Choroid plexus epithelial cell (primary cell): ENCODE measurements at regions not wholly inside any gene's neighbourhood (a gene's known extent, or its start where the extent isn't known, plus 50 kb on each side); places are given as distances from the start of the nearest gene placed in this dataset.
A peak's percentile ranks its signal among the peaks of the same experiment; 100 is the strongest.
"Not testable (repeated sequence)": the region's sequence is repeated elsewhere in the genome, so short reads cannot be mapped to it uniquely, and the experiment has no call there.

Experiments used
- DNase-seq: peaks from one replicate; pipeline ENCODE4 v3.0.0-alpha.2; 2010; ENCODE audit warnings: low read depth
- H3K4me3 ChIP-seq: 2 replicates; pipeline ENCODE4 v1.5.1; 2011; ENCODE audit warnings: low read depth, mild to moderate bottlenecking, control low read depth, low read length, moderate library complexity
- CTCF ChIP-seq: conservative IDR thresholded peaks from 2 replicates; pipeline ENCODE4 v1.5.1; 2011; ENCODE audit warnings: low read depth, mild to moderate bottlenecking, control low read depth, inconsistent platforms, low read length, moderate library complexity

DNA sequence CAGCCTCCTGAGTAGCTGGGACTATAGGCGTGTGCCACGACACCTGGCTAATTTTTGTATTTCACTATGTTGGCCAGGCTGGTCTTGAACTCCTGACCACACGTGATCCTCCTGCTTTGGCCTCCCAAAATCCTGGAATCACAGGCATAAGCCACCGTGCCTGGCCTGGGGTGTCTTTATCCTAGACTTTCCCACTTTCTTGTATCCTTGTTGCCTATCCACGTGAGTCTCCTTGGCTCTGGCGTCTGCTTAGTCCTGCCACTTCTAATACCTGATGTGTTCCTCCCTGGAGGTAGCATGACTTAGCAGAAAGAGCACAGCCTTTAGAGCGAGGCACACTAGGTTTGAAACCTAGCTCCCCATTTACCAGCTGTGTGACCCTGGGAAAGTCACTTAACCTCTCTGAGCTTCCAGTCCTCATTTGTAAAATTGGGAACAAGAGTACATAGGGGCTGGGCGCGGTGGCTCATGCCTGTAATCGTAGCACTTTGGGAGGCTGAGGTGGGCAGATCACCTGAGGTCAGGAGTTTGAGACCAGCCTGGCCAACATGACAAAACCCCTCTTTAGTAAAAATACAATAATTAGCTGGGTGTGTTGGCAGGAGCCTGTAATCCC, 344.6 kb downstream of the TYW1 start:
- no peak overlapping the region for H3K4me3 ChIP-seq
- no peak for DNase-seq
- no peak for TF ChIP-seq CTCF

DNA sequence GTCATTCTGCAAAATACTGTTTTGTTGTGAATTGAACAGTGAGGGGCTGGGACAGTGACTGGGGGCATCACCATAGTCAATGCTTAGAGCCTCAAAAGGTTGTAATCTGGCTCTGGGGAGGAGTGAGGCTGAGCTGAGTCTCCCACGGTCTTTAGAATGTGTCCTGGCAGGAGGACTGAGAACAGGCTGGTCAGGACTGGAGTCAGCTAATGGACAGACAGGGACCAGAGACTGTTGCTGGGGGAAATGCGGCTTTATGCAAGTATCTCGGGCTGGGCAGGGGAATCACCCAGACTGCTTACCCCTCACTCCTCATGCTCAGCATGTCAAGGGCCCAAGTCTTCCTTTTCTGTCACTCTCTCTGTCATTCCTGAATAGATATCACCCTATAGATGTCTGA, 346.5 kb downstream of the TYW1 start:
- no peak overlapping the region for H3K4me3 ChIP-seq
- DNase-seq, result no peak
- no peak for TF ChIP-seq CTCF

DNA sequence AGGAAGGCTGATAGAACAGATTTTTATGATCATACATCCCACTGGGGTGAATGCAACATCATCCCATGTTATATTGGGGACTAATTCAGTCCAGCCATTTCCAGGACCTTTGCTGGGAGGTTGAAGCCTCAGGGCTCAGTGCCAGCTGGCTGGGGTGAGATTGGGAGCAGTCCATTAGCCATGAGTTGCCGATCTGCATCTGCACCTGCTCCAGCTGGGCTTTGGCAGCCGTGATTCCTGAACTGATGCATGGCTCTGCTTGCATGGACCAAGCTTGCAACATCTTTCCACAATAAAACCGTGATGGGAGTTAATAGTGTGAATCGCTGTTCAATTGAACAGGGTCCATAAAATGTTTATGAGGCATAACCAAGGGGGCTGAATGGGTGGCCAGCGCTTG, 346.9 kb downstream of the TYW1 start:
- no peak for TF ChIP-seq CTCF

DNA sequence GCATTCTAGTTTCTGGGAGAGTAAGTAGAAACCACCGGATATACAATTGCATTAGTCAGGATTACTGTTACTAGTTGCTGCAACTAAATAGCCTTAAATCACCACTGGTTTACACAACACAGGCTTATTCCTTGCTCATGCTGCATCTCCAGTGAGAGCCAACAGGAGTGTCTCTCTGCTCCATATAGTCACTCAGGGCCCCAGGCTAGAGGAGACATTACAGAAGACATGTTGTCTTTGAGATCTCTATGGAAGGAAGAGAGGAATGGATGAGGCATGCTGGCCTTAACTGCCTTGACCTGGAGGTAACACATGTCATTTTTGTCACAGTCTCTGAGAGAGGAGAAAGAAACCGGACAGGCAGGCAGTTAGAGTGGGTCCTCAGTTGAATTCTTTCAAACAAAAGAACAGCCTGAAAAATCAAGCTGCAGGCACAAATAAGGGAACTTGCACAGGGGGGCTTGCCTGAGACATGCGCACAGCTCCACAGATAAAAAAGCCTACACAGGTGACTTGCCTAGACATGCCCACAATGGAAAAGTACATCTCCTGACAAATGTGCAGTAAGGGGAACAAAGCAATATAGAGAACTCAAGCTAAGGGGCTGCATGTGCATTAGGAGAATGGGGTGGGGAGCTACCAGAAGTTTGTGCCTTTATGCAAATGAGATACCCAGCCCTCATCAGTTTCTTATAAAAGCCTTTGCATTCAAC, 348.0 kb downstream of the TYW1 start:
- H3K4me3 ChIP-seq, result no peak overlapping the region
- no peak for DNase-seq
- no peak for TF ChIP-seq CTCF

More for the DNA sequence above, 346.9 kb downstream of the TYW1 start:
- H3K4me3 ChIP-seq, result no peak overlapping the region
- DNase-seq, result no peak

DNA sequence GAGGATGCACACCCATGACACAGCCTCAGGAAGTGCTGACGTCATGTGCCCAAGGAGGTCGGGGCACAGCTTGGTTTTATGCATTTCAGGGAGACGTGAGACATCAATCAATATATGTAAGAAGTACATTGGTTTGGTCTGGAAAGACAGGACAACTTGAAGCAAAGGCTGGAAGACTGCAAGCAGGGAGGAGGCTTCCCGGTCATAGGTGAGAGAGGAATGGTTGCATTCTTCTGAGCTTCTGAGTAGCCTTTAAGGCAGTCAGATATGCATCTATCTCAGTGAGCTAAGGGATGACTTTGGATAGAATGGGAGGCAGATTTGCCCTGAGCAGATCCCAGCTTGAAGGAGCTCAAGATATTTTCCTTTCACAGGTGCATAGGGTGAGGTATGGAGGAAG, 349.5 kb downstream of the TYW1 start:
- H3K4me3 ChIP-seq, result no peak overlapping the region
- no peak for TF ChIP-seq CTCF
- no peak for DNase-seq

- no peak overlapping the region for H3K4me3 ChIP-seq
- no peak for TF ChIP-seq CTCF
- no peak for DNase-seq
Measured at GRCh38 chr7:67346876-67347275, 350.2 kb downstream of the TYW1 start.

DNA sequence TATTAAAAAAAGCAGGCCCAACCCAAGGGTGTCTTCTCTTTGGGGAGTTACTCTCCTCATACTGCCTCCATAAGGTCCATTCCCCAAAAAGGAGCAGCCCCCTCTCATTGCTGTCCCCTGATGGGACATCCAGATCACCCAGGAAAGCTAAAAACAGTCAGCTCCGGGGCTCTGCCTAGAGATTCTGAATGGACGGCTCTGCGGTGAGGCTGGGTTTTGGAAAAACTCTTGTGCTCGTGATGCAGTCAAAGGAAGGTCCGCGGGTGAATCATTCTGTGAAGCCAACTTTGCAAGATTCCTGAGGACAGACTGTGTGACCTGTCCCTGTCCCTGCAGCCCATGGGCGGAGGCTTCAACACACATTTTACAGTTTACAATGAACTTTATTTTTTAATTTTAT, 351.5 kb downstream of the TYW1 start:
- no peak overlapping the region for H3K4me3 ChIP-seq
- DNase-seq, result no peak
- TF ChIP-seq CTCF, result no peak

DNA sequence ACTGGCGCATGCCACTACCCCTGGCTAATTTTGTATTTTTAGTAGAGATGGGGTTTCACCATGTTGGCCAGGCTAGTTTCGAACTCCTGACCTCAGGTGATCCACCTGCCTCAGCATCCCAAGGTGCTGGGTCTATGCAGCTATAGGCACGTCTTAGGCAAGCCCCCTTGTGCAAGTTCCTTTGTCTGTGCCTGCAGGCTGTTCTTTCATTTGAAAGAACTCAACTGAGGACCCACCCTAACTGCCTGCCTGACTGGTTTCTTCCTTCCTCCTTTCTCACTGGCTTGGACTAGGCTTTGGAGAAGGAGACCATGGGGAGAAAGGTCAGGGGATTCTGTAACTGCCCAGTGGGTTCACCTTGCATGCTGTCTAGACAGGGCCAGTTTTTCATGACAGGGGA, 361.0 kb downstream of the TYW1 start:
- not testable (repeated sequence) for H3K4me3 ChIP-seq, DNase-seq

- H3K4me3 ChIP-seq, result not testable (repeated sequence)
- peak; percentile 25 for DNase-seq
Measured at GRCh38 chr7:67358316-67358715, 361.7 kb downstream of the TYW1 start.

DNA sequence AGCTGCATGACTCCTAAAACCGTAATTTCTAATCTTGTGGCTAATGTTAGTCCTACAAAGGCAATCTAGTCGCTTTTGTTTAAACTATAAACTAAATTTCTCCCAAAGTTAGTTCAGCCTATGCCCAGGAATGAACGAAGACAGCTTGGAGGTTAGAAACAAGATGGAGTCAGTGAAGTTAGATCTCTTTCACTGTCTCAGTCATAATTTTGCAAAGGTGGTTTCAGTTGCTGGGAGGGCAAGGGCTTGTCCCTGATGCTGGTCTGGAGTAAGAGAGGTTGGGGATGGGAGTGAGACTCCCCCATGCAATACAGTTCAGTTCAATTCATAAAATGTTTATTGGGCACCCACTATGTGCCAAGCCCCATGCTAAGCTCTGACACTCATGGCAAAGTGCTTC, 362.1 kb downstream of the TYW1 start:
- not testable (repeated sequence) for H3K4me3 ChIP-seq, DNase-seq
